SK-N-MC (cell line): ENCODE measurements at regions not wholly inside any gene's neighbourhood (a gene's known extent, or its start where the extent isn't known, plus 50 kb on each side); places are given as distances from the start of the nearest gene placed in this dataset.

Experiments used
- EZH2 ChIP-seq: fragments of 200-600 bp; sonication (generic); IDR thresholded peaks from one replicate; pipeline ENCODE4 v1.6.1; 2017; ENCODE audit warnings: antibody characterized with exemption
- POLR2AphosphoS5 ChIP-seq: IDR thresholded peaks from 2 replicates; pipeline ENCODE4 v1.6.1; 2012; ENCODE audit warnings: mild to moderate bottlenecking, low read depth, low read length, borderline replicate concordance

DNA sequence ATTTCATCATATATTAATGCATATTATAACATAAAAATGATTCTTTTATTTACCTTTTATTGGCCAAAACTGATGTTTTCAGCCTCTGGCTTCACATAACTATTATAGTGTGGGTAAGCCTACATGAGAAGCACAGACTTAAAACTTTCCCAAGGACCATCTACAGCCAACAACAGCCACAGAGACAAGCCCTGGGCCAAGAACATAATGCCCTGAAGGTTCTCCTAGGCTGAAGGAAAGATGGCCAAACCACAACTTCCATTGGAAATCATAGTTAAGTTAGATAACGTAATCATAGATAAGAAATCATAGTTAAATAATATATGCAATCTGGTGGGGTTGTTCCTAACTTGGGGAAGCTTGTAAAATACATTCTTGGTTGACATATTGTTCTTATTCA, 280.0 kb upstream of the EMCN start:
- no peak for TF ChIP-seq EZH2
- no peak for TF ChIP-seq POLR2AphosphoS5
